GM18861 (cell line): ENCODE measurements at regions not wholly inside any gene's neighbourhood (a gene's known extent, or its start where the extent isn't known, plus 50 kb on each side); places are given as distances from the start of the nearest gene placed in this dataset.

Experiments used
- ATAC-seq: cut with Tn5 transposase; IDR thresholded peaks from one replicate; pipeline ENCODE4 v1.9.1; 2021; ENCODE audit not compliant: unreplicated experiment

DNA sequence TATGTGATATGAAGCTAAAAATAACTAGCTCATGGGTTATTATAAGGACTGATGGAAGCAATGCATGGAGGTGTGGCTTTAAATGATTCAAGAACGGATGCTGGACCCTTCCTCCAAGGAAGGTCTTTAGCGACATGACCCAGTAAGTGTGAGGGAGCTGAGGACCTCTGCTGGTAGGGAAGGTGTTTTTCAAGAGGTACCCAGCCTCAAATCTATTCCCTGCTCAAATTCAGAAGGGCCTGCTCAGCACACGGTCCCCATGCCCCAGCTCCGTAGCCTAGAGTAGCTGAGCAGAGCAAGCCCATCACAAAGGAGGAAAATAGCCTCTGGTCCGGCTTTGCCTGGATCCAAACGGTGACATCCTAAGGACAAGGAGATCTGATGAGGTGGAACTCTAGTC is 266.2 kb upstream of the IGF1R start:
- no peak for ATAC-seq

- ATAC-seq, result no peak
Measured at GRCh38 chr15:98383571-98383970, 264.8 kb upstream of the IGF1R start.

- no peak for ATAC-seq
Measured at GRCh38 chr15:98384328-98385029, 263.9 kb upstream of the IGF1R start.

- no peak for ATAC-seq
Measured at GRCh38 chr15:98385752-98386381, 262.5 kb upstream of the IGF1R start.

DNA sequence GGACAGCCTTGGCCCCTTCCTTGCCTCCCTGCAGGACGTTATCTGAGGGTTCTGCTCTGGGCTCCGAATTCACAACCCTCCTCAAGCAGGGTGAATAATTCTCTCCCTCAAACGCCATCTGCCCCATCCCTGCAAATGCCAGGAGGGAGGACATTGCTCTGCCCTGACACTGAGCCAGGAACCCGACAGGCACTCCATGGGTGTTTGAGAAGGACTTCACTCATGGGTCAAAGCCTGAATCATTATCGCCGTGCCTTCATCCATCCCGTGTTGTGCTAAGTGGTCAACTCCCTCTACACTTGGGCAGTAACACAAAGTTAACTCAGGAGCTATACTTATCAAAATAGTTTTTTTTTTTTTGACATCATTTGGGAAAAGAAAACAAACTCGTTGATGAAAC is 261.8 kb upstream of the IGF1R start:
- ATAC-seq, result no peak

DNA sequence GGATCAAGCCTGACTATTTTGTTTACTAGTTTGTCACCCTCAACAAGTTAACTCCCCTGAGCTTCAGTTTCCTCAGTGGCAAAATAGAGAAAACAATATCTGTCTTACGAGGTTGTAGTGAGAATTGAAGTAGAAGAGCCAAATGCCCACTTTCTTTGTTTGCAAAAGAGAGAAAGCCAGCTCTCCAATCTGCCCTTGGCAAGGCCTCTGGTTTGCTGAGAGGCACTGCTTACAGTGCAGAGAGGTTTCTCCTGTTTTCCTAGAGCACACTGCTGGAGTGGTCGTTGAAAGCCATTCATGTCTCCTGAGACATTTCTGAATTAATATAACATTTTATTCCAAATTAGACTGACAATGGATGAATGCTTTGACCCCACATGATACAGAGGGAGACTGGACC is 260.5 kb upstream of the IGF1R start:
- ATAC-seq, result no peak

DNA sequence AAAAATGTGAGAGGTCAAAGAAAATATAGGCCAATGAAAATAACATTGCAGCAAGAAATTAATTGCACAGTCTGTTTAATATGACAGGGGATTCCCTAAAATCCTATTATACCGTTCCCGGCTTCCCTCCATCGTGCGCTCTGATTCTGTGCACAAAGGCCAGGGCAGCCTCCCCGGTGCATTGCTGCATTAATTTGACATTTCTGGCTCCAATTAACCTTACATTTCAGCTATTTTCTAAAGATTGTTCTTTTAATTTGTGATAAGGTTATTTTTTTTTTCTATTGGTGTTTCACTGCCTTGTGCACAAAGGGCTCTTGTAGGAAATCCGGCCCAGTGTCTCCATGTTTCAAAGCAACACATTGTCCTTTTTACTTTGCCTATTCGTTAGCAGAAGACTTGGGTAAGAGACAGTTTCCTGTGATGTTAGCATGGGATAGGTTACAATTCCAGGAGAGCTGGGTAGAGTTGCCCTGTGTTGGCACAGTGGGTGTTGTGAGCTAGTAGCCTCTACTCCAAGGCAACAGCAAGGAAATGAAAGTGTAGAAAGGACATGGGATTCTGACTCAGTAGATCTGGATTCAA is 257.3 kb upstream of the IGF1R start:
- ATAC-seq, result no peak

DNA sequence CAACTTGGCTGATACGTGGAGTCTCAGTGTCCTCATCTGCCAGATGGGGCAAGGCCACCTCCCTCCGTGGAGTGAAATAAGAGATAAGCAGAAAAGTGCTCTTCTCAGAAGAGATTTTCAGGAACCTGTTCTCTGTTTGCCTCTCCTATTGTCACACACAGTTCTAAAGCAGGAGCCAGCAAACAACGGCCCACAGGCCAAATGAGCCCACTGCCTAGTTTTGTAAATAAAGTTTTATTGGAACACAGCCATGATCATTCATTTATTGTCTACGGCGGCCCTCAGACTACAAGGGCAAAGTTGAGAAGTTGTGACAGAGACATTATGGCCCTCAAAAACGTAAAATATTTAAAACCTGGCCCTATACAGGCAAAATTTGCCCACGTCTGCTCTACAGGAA is 256.8 kb upstream of the IGF1R start:
- no peak for ATAC-seq

GRCh38 chr15:98393471-98393870 is 254.9 kb upstream of the IGF1R start:
- no peak for ATAC-seq

DNA sequence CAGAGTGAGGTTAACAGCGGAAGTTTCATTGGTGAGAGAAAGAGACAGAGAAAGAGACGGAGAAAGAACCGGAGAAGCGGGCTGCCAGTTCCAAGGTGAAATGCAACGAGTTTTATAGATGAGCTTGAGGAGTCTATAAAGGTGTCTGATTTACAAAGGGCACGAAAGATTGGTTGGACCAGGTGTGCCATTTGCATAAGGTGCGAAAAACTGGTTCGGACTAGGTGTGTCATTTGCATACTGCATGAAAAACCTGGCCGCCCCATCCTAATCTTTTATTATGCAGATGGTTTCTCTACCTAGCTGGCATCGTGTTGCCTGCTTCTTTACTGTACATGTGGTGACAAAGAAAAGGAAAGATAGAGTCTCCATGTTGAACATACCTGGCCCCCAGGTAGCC is 253.8 kb upstream of the IGF1R start:
- ATAC-seq, result no peak

DNA sequence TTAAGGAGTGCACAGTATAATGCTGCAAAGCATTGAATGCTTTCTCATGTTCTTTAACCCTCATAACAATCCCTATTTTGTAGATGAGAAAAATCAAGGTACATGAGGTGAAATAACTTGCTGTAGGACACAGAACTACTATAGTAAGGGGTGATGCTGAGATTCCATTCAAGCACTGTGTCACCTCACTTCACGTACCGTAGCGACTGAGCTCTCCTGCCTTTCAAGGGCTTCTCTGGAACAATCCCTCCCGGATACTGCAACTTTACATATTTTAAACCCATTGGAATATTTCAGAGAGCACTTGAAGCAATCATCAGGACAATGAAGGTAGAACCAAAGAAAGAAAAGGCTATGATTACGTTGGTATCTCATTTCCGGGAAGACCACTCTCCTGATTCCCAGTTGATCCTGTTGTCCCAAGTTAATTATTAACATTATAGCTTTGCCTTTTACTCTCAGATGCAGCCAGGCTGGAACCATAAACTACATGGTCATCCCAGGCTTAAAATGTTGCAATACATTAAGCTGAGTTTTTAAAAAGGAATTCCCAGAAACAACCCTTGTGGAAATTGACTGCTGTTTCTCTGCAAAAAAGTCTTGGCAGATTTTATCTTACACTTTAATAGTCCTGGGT is 252.2 kb upstream of the IGF1R start:
- ATAC-seq, result no peak

GRCh38 chr15:98397419-98397818 is 250.9 kb upstream of the IGF1R start:
- ATAC-seq, result no peak

- ATAC-seq, result no peak
Measured at GRCh38 chr15:98398056-98398455, 250.3 kb upstream of the IGF1R start.

- no peak for ATAC-seq
Measured at GRCh38 chr15:98398886-98399285, 249.5 kb upstream of the IGF1R start.

- ATAC-seq, result no peak
Measured at GRCh38 chr15:98400120-98400519, 248.2 kb upstream of the IGF1R start.

DNA sequence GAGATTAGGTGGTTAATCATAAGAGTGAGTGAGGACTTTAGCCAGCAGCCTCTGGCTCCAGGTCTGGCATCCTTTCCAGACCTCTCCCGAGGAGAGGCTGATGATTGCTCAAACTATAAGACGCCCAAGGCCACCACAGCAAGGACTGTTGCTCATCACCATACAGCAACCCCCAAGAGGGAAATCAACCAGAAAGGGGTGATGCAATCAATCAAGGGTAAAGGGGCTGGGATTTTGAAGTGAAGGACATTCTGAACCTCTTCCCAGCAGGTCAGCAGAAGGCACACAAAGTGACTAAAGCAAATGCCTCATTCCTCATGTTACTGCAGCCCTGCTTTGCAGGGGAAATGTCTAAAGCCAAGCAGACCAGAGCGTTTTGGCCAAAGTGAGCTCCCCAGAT is 247.3 kb upstream of the IGF1R start:
- no peak for ATAC-seq

- ATAC-seq, result no peak
Measured at GRCh38 chr15:98402486-98402885, 245.9 kb upstream of the IGF1R start.

DNA sequence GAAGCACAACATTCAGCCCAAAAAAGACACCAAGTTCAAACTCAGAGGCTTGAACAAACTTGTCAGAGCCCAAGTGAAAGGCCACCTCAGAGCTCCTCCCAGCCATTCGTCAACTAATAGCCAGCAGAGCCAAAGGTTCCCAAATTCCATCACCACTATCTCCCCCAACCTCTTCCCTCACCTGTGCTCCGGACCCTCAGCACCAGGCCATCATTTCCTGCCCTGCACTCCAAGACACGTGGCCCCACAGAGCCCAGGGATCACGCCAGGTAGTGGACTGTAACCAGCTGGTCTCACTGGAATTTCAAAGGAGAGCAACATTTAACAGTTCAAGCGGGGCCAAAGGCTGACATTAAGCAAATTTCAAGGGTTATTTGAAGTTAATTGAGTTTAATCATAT is 245.2 kb upstream of the IGF1R start:
- no peak for ATAC-seq

- ATAC-seq, result no peak
Measured at GRCh38 chr15:98403569-98403968, 244.8 kb upstream of the IGF1R start.

- no peak for ATAC-seq
Measured at GRCh38 chr15:98405013-98405412, 243.3 kb upstream of the IGF1R start.

DNA sequence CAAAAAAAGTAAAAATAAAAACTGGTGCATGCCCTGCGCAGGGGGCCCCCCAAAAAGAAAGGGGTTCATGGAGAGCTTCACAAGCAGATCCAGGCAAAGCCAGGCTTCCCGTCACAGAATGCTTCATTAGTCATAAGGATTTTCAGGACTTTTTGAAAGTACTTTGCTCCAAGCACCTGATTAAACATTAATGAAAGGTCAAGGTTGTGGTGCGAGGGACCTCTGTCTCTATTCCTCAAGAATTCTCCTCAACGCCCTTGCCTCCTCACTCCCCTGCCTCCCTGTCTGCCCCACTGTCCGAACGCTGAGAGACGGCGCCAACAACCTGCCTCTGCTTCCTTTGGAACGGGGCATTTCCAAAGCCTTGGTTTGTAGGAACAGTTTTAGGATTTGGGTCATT is 240.1 kb upstream of the IGF1R start:
- ATAC-seq, result no peak

DNA sequence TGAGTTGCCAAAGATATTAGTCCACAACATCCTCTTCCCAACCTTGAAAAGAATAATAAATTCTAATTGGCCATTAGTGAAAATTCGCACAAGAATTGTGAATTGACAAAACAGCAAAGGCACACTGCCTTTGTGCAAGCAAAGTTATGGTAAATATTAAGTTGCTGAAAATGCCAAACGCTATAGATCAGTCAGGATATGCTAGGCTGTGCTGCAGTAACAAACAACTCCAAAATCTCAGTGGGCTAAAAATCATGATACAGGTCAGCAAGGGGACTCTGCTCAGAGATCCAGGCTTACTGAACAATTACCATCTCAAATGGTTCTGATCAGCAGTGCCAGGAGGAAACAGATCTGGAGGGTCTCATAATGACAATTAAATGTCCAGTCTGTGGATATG is 238.0 kb upstream of the IGF1R start:
- ATAC-seq, result no peak
